Activated CD8-positive, alpha-beta memory T cell treated with anti-CD3 and anti-CD28 coated beads for 36 hours (primary cell): ENCODE measurements at regions not wholly inside any gene's neighbourhood (a gene's known extent, or its start where the extent isn't known, plus 50 kb on each side); places are given as distances from the start of the nearest gene placed in this dataset.

Source experiments
- CTCF ChIA-PET: fragments of 350-600 bp; sonication (Branson Sonifier 250); formaldehyde crosslinking; loops from one replicate; lab custom pipeline; 2021; ENCODE audit warnings: antibody characterized with exemption; lab: Charles Lee
- POLR2A ChIA-PET: fragments of 350-600 bp; sonication (Branson Sonifier 250); formaldehyde crosslinking; loops from one replicate; lab custom pipeline; 2021; ENCODE audit warnings: antibody characterized with exemption; lab: Charles Lee

DNA sequence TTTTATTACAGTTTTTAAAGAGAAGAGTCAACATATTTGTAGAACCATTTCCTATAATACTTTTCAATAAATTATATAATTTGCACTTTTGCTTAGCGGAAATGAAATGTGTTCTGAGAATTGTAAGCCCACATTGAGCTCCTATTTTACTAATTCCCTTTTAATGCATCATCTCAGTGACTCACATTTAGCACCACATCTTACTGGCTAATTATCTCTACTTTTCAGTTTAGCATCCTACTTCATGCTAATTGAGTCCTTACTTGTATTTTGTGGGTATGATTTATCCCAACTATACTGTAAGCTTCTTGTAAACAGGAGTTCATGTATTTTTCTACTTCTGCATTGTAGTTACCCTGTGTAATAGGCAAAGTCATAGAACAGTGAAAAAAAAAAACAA is 67.5 kb downstream of the TMX1 start:
- POLR2A ChIA-PET = no interaction called here
- CTCF ChIA-PET = no interaction called here

DNA sequence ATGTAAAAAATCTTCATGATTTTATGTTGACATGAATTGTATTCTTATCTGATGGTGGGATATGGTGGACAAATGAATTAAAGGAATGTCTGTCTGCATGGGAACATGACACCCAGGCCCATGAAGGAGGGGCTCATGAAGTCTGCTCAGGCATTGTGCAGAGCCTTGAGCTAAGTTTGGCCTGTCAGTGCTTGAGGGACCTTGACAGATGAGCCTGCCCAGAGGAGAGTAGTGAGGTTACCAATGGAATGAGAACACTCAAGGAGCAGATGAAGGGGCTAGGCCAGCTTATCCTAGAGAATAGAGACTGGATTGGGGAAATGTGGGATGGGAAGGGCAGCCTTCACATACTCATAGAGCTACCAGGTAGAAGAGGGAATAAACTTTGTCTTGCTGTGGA is 68.8 kb downstream of the TMX1 start:
- ChIA-PET CTCF (no interaction called here), POLR2A (no interaction called here)

DNA sequence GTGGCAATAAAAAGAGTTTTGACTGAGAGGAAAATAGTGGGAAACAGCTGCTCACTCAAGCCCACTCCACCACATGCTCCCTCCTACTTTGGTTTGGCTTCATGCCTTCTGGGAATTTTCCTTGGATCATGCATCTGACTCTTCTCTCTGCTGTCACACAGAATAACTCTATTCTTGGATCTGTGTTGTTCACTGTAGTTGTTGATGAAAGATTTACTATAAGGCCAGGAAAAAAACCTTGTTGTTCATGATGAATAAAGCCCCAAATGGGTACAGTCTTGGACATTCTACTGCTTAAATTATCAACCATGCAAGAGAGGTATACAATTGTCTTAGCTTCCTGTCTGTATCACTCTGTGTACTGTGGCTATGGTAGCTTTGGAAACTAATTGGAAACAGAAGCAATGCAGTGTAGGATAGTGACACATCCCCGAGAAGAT is 70.5 kb downstream of the TMX1 start:
- POLR2A ChIA-PET = no interaction called here

DNA sequence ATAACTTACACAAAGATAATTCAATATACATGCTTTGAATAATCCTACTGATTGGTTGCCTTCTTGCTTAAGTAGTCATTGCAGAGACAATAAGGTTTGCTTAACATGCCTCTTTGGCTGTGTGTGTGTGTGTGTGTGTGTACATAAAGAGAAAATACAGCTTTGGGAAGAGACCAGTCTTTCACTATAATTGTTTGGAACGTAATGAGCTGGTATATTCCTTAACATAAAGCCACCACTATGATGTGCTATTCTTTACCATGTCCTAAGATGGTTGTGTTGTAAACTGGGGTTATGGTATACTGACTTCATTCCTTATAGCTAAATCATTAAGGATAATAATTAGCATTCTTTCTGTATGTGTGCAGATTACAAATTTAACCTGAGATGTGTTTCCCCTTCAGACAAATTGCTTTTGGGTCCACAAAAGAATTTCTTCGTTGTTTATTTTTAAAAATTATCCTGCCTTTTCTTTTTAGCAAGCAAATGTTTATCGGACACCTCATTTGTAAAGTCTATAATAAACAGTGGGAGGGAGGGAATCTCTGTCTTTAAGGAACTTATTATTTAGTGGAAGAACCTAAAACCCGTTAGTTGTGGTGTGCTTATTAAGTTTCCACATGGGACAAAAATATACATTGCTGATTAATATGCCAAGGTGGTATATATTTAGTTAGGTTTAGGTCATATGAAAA is 74.4 kb downstream of the TMX1 start:
- POLR2A ChIA-PET = no interaction called here

More for the DNA sequence above, 70.5 kb downstream of the TMX1 start:
- CTCF ChIA-PET = no interaction called here

DNA sequence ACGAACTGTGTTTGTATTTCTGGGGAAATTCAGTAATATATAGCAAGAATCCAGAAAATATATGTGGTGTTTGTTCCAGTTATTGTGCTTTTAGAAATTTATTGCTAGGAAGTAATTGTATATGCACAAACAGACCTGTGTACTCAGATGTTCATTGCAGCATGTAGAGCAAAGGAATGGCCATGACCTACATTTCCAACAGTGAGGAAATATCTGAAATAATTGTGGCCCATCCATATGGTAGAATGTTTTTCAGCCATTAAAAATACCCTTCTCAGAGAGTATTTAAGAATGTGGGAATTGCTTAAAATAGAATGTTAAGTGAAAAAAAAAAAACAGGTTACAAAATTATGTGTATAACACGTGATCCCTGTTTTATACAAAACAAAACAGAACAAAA is 77.3 kb downstream of the TMX1 start:
- POLR2A ChIA-PET = no interaction called here
- CTCF ChIA-PET = no interaction called here

More for the DNA sequence above, 74.4 kb downstream of the TMX1 start:
- CTCF ChIA-PET = no interaction called here

DNA sequence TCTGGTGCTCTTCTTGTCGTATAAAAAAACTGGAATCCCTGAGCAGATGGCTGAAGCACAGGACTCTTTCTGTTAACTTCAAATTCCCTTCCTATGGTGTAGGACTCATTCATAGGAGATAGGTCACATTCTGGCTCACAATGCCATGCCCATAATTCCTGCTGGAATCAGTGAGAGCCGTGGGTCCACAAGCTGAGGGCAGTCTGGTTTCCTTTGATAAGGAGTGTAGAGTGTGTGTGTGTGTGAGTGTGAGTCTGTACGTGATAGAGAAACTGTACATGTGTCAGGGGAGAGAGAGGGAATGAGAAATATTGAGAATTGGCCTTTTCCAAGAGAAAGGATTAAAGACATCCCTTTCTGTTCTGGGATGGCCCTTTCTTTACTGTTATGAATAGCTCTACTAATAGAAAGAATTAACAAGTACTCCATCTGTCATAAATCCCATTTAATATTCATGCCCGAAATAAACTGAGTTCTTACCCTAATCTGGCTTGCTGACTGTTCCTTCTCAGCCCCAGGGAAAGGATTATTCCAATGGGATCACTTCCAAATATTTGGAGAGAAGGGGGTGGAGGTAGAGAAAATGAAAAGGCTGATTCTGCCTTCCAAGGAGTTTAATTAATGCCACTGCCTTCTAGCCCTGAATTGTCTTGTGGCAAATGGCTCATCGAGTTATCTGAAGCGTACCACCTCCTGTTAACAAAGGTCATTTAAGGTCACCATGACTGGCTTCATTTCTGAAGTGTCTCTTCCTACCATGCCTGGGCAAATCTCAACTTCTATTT is 79.0 kb downstream of the TMX1 start:
- POLR2A ChIA-PET = no interaction called here
- CTCF ChIA-PET = no interaction called here

DNA sequence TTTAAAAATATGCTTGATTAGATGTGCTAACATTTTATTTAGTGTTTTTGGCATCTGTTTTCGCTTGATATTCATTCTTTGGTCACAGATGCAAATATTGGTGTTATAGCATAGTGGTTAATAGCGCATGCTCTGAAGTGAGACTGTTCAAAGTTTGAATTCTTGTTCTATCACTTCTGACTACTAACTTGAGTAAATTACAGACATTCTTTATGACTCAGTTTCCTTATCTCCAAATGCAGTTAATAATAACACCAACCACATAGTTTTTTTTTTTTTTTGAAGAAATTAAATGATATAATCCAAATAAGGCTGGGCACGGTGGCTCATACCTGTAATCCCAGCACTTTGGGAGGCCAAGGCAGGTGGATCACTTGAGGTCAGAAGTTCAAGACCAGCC is 81.0 kb downstream of the TMX1 start:
- CTCF ChIA-PET = no interaction called here
- POLR2A ChIA-PET = no interaction called here

DNA sequence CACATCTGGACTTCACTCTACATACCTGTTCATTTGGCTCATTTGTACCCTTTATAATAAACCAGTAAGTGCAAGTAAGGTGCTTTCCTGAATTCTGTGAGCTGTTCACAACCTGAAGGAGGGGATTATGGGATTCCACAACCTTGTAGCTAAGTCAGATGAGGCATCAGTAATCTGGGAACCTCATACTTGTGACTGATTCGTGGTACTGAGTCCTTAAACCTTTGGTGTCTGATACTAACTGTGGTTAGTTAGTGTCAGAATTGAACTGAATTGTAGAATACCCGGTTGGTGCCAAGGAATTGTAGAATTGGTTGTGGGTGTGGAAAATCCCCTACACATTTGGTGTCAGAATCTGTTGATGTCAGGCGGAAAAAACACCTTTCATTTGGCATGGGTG is 83.4 kb downstream of the TMX1 start:
- ChIA-PET CTCF (no interaction called here), POLR2A (no interaction called here)

DNA sequence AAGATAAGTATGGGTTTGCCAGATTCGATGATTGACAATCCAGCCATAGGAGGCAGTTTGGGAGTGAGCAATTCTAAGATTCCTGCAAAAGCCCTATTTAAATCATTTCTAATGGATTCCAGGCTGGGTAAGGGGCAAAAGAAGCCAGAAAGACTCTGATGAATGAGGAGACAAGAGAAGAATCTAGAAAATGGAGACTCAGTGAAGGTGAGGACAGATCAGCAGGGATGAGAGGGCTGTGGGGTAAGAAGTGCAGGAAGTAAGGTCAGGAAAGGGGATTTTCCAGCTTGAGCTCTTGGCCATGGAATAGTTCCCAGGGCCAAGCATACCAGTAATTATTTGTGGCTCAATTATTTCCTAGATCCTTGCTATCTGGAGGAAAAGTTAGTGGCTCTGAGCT is 87.3 kb downstream of the TMX1 start:
- ChIA-PET POLR2A (no interaction called here), CTCF (no interaction called here)

DNA sequence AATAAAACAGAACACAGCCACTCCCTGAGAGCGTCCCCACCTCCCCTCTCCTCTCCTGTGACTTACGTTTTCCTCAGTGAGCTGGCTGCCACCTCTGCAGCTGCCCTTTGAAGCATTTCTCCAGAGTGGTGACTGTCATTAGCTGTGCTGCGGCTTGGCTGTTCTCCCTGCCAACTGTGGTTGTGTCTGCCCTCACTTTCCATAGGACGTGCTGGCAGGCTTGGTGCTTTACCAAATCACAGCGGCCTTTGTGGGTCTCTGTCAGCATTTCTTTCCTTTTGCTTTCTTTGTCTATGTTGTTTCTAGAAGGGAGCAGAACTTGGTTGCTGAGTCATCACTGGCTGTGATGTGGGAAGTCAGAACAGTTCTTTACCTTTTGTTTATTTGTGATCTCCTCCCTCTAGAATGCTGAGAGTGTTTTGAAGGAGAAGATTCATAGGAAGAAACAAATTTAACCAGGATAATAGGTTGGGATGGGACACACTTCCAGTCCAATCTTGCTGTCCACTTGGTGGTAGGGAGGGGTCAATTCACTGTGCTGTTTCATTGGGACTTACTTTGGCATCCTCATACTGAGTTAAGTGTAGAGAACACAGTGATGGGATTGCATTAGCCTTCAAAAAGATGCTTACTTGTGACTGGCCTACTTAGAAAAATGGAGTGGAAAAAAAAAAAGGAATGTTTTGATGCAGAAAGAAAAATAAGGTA is 88.2 kb downstream of the TMX1 start:
- ChIA-PET POLR2A (no interaction called here), CTCF (no interaction called here)

DNA sequence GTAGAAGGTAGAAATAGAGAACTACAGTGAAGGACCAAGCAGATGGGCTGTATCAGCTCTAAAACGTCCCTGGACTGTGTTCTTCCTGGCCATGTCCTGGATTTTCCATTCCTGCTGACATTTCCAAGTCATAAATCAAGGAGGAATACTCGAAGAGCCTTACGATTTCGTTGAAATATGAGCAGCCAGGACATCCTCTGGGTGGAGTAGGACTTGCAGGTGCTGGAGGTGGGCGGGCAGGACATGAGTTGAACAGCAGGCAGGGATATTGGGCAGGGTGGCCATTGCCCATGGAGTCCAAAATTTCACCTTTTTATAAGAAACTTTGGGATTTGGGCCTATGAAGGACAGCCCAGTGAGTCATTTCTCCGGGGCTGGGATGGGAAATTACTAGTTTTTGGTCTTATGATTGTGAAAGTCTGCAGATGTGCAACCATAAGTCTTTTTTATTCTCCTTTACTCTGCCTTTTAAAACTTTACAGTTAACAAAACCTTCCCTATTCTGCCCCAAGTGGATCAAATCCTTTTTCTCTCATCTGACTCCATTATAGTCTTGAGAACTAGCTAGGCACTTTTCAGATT is 88.8 kb downstream of the TMX1 start:
- POLR2A ChIA-PET = no interaction called here
- CTCF ChIA-PET = no interaction called here

DNA sequence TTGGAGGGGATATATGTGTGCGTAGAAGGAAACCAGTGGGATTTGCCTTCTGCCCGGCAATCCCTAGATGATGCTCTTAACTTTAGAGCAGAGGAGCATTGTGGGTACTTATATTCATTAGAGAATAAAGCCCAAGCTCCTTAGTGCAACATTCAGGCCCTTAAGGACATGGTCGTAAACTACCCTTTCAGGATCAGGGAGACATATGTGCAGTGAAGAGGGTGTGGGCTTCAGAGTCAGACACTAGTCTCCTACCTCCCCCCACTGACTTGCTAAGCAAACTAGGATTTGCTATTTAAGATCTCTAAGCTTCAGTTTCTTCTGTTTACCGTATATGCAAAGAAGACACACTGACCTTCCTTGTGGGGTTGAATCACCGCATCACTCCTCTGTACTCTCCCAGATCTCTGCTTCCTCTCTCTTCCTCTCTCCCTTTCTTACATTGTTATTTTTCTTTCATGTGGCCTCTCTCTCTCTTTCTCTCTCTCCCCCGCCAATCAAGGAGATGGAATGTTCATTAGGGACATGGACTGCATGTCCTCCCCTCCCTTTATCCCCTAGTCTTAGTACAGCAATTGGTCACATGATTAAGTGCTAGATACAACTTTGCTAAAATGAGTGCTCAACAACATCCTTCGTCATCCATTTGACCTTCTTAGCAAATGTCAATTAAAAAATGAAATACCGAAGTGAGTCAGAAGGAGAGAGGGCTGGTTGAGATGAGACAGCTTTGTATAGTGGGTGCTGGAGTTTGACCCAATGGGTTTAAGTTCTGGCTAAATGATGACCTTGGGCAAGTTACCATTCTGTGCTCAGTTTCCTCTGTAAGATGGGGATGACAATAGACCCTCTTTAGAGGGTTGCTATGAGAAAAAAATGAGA is 91.7 kb downstream of the TMX1 start:
- POLR2A ChIA-PET = no interaction called here

DNA sequence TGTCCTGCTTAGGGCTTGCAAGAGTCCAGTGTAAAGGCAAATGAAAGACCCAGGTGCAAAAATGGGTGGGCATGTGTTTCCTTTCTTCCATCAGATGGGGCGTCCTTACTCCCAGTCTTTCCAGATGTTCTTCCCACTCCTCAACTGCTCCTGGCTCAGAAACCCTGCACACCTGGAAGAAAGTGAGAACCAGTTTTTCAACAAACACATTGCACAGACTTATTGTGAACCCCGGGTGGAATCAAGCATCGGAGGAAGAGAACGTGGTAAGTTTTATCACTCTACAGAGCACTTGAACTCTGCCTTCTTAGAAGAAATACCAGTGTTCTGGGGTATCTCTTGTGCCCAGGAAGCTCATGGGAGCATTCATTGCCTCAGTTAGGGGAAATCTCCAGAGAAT is 93.3 kb downstream of the TMX1 start:
- ChIA-PET POLR2A (no interaction called here), CTCF (no interaction called here)

More for the DNA sequence above, 91.7 kb downstream of the TMX1 start:
- CTCF ChIA-PET = no interaction called here

DNA sequence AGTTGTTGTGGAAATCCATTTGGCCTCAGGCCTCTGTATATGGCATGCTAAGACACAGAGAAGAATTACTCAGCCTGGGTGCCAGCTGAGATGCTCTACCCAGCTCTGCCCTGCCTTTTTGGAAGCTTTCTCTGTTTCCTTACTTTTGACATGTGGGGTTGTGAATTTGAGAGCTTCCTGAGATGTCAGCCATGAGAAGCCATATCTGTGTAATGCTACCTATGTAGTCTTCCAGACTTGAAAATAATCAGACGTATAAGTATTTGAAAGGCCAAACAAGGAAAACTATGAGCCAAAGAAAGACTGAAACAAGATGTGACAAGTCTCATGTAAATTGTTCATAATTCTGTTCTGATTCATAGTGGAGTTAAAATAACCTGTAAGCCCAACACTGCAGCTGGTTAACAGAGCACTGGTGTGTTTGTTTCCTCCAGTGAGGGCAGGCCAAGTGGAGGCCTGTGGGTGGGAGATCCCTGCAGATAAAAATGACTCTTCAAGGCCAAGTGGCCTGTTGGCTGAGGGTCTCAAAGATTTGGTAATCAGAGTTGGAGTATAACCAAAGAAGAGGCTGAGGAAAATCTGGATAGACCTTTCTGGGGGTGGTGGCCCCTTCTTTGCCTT is 94.0 kb downstream of the TMX1 start:
- ChIA-PET CTCF (no interaction called here), POLR2A (no interaction called here)

DNA sequence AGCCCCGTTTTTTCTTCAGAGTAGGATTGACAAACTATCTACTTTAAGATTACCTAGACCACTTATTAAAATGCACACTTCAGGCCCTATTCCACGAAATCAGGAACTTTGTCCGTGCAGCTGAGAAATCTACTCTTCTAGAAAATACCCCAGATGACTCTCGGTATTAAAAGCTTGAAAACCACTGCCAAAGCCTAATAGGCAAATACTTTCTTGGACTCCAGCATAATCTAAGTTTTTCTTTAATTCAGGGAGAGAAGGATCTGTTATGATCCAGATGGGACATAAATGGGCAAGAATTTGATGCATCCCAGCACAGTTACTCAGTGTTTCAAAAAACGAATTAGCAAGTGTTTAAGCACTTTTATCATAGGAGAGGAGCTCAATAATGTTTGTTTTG is 94.5 kb downstream of the TMX1 start:
- CTCF ChIA-PET = no interaction called here
- POLR2A ChIA-PET = no interaction called here

DNA sequence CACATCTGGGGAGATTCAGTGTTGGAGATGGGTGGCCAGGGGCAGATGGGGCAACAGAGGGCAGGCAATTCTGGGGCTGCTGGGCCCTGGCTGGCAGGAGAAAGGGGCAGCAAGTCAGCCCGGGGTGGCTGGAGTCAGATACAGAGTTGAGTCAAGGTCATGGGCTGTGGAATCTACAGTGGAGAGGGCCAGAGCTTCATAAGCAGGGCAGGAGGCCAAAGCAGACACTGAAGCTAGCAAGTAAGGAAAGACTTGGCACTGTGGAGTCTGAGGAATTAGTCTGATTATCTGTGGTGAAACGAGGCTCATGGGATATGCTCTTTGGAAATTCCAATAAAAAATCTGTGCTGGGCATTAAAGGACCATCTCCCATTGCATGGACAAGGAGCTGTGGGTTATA is 95.5 kb downstream of the TMX1 start:
- CTCF ChIA-PET = no interaction called here
- POLR2A ChIA-PET = no interaction called here

DNA sequence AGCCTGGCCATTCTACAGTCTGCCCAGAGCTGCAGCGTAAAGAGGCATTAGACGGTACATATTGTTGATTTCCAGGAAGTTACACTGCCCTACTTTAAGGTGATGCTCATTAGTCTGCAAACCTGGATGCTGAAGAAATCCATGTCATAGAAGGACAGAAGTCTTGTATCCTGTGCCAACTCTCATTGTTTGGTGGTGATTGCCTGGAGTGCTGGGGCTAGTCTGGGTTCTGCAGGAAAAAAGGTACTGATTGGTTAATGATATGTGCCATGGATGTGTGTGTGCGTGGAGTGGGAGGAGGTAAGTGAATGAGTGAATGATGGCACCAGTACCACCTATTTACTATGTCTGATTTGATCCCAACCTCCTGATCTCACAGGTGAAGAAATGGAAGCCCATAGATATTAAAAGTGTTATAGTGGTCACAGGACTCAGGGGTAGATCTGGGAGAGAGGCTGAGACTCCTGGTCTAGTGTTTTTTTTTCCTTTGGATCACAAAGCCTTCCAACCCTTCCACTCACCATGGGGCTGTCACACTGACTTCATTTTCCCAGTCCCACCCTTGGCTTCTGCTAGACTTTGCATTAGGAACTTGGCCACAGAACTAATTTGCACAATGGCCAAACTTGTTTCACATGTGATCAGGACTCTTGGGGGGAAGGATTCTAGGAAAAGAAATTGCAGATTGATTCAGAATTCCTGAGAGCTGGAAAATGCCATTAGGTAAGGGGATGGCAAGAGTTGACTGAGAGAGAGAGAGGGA is 96.1 kb downstream of the TMX1 start:
- ChIA-PET POLR2A (no interaction called here), CTCF (no interaction called here)

DNA sequence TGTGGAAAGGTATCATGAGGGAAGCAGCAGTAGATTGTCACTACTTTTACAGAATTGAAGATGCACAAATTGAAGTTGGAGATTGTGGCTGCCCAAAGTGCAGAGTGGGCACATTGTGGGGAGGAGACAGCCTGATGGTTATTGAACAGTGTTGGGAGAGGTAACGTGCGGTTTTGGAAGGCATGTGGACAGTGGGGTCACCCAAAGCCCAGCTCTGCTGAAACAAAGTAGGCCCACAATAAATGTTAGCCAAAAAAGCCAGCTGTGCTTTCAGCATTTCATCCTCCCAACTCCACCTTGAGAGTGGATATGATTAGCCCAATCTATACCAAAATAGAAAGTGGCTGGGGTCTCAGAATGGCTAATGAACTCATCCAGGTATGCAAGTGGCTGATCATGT is 96.7 kb downstream of the TMX1 start:
- CTCF ChIA-PET = no interaction called here
- POLR2A ChIA-PET = no interaction called here
